ENCODE measurements at regions not wholly inside any gene's neighbourhood (a gene's known extent, or its start where the extent isn't known, plus 50 kb on each side); places are given as distances from the start of the nearest gene placed in this dataset.

GRCh38 chr4:55272102-55272501 is 73.9 kb upstream of the SRD5A3 start:
- TF ChIP-seq ESRRA (IDR thresholded peaks at IDR 0.05; ENCODE audit: borderline replicate concordance, low read length) (no peak), NR3C1 (IDR thresholded peaks at IDR 0.05) (no peak), HEYL (CRISPR knock-in tag; IDR thresholded peaks at IDR 0.05) (no peak), NPAS2 (CRISPR knock-in tag; IDR thresholded peaks at IDR 0.05; ENCODE audit: borderline replicate concordance) (no peak), POLR2A (IDR thresholded peaks at IDR 0.05; ENCODE audit: low read length) (no peak), E2F6 (IDR thresholded peaks at IDR 0.05; ENCODE audit: borderline replicate concordance, low read depth) (no peak), TFCP2L1 (CRISPR knock-in tag; IDR thresholded peaks at IDR 0.05) (no peak), CEBPB (IDR thresholded peaks at IDR 0.05) (no peak), JUN (IDR thresholded peaks at IDR 0.05) (no peak), BCL3 (IDR thresholded peaks at IDR 0.05) (no peak), CTCF (IDR thresholded peaks at IDR 0.05) (no peak), MYC (IDR thresholded peaks at IDR 0.05; ENCODE audit: borderline replicate concordance, low read length) (no peak)
- Histone ChIP-seq H3K9me3 (no peaks in the 10 kb centered on the region), H3K4me1 (no peaks in the 10 kb centered on the region), H3K27ac (no peak overlapping the region), H3K4me3 (no peak overlapping the region), H3K4me2 (no peak overlapping the region)
- 2% methylated on average over 2 of the region's 2 CpGs for WGBS (ENCODE audit: missing lambda C conversion rate)
- DNase-seq (ENCODE audit: low read depth in 1 of 2, low spot score in 1 of 2), result no peak
- no peak for FAIRE-seq
- POLR2A ChIA-PET, result no interaction called here
- no peak for ATAC-seq
- CTCF ChIA-PET, result no interaction called here

- no peaks in the 10 kb centered on the region for H3K9me3 ChIP-seq
- 42% methylated on average over 8 of the region's 8 CpGs for WGBS (ENCODE audit: missing lambda C conversion rate)
- FAIRE-seq (no peak), DNase-seq (ENCODE audit: low read depth in 1 of 2, low spot score in 1 of 2) (no peak), ATAC-seq (no peak)
- H3K4me1 ChIP-seq, result no peaks in the 10 kb centered on the region
- no peak overlapping the region for H3K4me3 ChIP-seq
- TF ChIP-seq HDAC2 (IDR thresholded peaks at IDR 0.05) (no peak), RCOR1 (IDR thresholded peaks at IDR 0.05; ENCODE audit: low read depth, low read length) (no peak), RARB (CRISPR knock-in tag; IDR thresholded peaks at IDR 0.05) (no peak), HOXA7 (CRISPR knock-in tag; IDR thresholded peaks at IDR 0.05) (no peak), CHD2 (IDR thresholded peaks at IDR 0.05; ENCODE audit: low read length, partially characterized antibody) (no peak), CBX8 (IDR thresholded peaks at IDR 0.05) (no peak), RFX5 (IDR thresholded peaks at IDR 0.05) (no peak)
- no peak overlapping the region for H3K4me2 ChIP-seq
- ChIA-PET CTCF (no interaction called here), POLR2A (no interaction called here)
- no peak overlapping the region for H3K27ac ChIP-seq
These were observed 73.5 kb upstream of the SRD5A3 start for GRCh38 chr4:55272589-55272988.

- Histone ChIP-seq H3K27ac (no peak overlapping the region), H3K4me3 (no peak overlapping the region), H3K4me2 (no peak overlapping the region), H3K4me1 (no peaks in the 10 kb centered on the region), H3K9me3 (no peaks in the 10 kb centered on the region)
- ATAC-seq (no peak), DNase-seq (ENCODE audit: low read depth in 1 of 2, low spot score in 1 of 2) (no peak), FAIRE-seq (no peak)
- 19% methylated on average over 2 of the region's 2 CpGs for WGBS (ENCODE audit: missing lambda C conversion rate)
- TF ChIP-seq MAX (IDR thresholded peaks at IDR 0.05) (no peak), PHF8 (IDR thresholded peaks at IDR 0.05; ENCODE audit: borderline replicate concordance, low read depth) (no peak)
- ChIA-PET CTCF (no interaction called here), POLR2A (no interaction called here)
These were observed 69.0 kb upstream of the SRD5A3 start for GRCh38 chr4:55277011-55277410.

Measured in A549 (cell line).